WTC11 (cell line): ENCODE measurements at regions not wholly inside any gene's neighbourhood (a gene's known extent, or its start where the extent isn't known, plus 50 kb on each side); places are given as distances from the start of the nearest gene placed in this dataset.

Source experiments
- ATAC-seq: fragments of 200-7000 bp; cut with Tn5 transposase; 2 replicates; pipeline ENCODE4 v1.10.0; 2021; ENCODE audit warnings: mild to moderate bottlenecking, moderate library complexity
- CTCF ChIA-PET: fragments of 300-600 bp; sonication (Branson Sonifier 250); formaldehyde crosslinking; loops from one replicate; lab custom pipeline; 2021; ENCODE audit warnings: antibody characterized with exemption; lab: Charles Lee
- POLR2A ChIA-PET: fragments of 350-600 bp; sonication (Branson Sonifier 250); formaldehyde crosslinking; loops from one replicate; lab custom pipeline; 2021; ENCODE audit warnings: antibody characterized with exemption; lab: Charles Lee
- DNase-seq: peaks from one replicate; pipeline ENCODE4 v3.0.0; 2021; ENCODE audit warnings: low spot score
- H3K27ac Mint-ChIP-seq: 2 replicates; pipeline ENCODE4 v1.8.0; 2021; ENCODE audit warnings: mixed read lengths
- H3K27me3 Mint-ChIP-seq: 2 replicates; pipeline ENCODE4 v1.8.0; 2021; ENCODE audit warnings: low read depth, mild to moderate bottlenecking, moderate library complexity, mixed read lengths
- H3K36me3 Mint-ChIP-seq: 2 replicates; pipeline ENCODE4 v1.8.0; 2021; ENCODE audit warnings: mixed read lengths
- H3K4me1 Mint-ChIP-seq: 2 replicates; pipeline ENCODE4 v1.8.0; 2022; ENCODE audit warnings: mixed read lengths
- H3K4me3 Mint-ChIP-seq: 2 replicates; pipeline ENCODE4 v1.8.0; 2021; ENCODE audit warnings: mild to moderate bottlenecking, moderate library complexity, mixed read lengths
- H3K9me3 Mint-ChIP-seq: 2 replicates; pipeline ENCODE4 v1.8.0; 2021; ENCODE audit warnings: mixed read lengths
- FOXK1 ChIP-seq: sonication (generic); formaldehyde crosslinking; IDR thresholded peaks from 2 replicates; pipeline ENCODE4 v1.8.0; 2022; ENCODE audit warnings: mild to moderate bottlenecking, moderate library complexity, missing genetic modification reagents
- GRHL2 ChIP-seq: fragments of 250-450 bp; sonication (Bioruptor Pico); IDR thresholded peaks from 2 replicates; pipeline ENCODE4 v1.8.0; 2022; ENCODE audit warnings: mild to moderate bottlenecking, moderate library complexity; ENCODE audit not compliant: insufficient replicate concordance, severe bottlenecking
- GTF2I ChIP-seq: fragments of 250-450 bp; sonication (Bioruptor Pico); conservative IDR thresholded peaks from 2 replicates; pipeline ENCODE4 v1.4.0; 2021; ENCODE audit warnings: mild to moderate bottlenecking
- KAT7 ChIP-seq: sonication (generic); formaldehyde crosslinking; IDR thresholded peaks from 2 replicates; pipeline ENCODE4 v1.8.1; 2023; ENCODE audit warnings: missing genetic modification reagents, mild to moderate bottlenecking, borderline replicate concordance
- MXD4 ChIP-seq: fragments of 250-450 bp; sonication (Bioruptor Pico); IDR thresholded peaks from 2 replicates; pipeline ENCODE4 v1.8.0; 2021; ENCODE audit warnings: mild to moderate bottlenecking, moderate library complexity, borderline replicate concordance
- NFYB ChIP-seq: sonication (generic); formaldehyde crosslinking; conservative IDR thresholded peaks from 2 replicates; pipeline ENCODE4 v1.8.0; 2022; ENCODE audit warnings: low read depth, missing genetic modification reagents
- NR3C1 ChIP-seq: sonication (generic); formaldehyde crosslinking; conservative IDR thresholded peaks from 2 replicates; pipeline ENCODE4 v1.8.1; 2023; ENCODE audit warnings: low read depth, mild to moderate bottlenecking, missing genetic modification reagents
- PRRX2 ChIP-seq: fragments of 250-450 bp; sonication (Bioruptor Pico); IDR thresholded peaks from 2 replicates; pipeline ENCODE4 v1.8.0; 2021; ENCODE audit warnings: mild to moderate bottlenecking
- SMAD3 ChIP-seq: sonication (generic); formaldehyde crosslinking; IDR thresholded peaks from 2 replicates; pipeline ENCODE4 v1.8.0; 2022; ENCODE audit warnings: missing genetic modification reagents, mild to moderate bottlenecking, borderline replicate concordance
- TCF7 ChIP-seq: sonication (generic); formaldehyde crosslinking; IDR thresholded peaks from 2 replicates; pipeline ENCODE4 v1.8.0; 2022; ENCODE audit warnings: mild to moderate bottlenecking, low read depth, missing genetic modification reagents, moderate library complexity
- ZBTB21 ChIP-seq: sonication (generic); formaldehyde crosslinking; IDR thresholded peaks from 2 replicates; pipeline ENCODE4 v1.8.1; 2023; ENCODE audit warnings: mild to moderate bottlenecking, missing genetic modification reagents, borderline replicate concordance
- ZNF263 ChIP-seq: sonication (generic); formaldehyde crosslinking; IDR thresholded peaks from 2 replicates; pipeline ENCODE4 v1.8.1; 2022; ENCODE audit warnings: low read depth, mild to moderate bottlenecking, moderate library complexity, missing genetic modification reagents
- ZNF416 ChIP-seq: fragments of 250-450 bp; sonication (Bioruptor Pico); IDR thresholded peaks from 2 replicates; pipeline ENCODE4 v1.9.0; 2021; ENCODE audit warnings: mild to moderate bottlenecking, inconsistent platforms
- TF ChIP-seq, protein P1 (sequence below): sonication (generic); formaldehyde crosslinking; IDR thresholded peaks from 2 replicates; pipeline ENCODE4 v1.8.1; 2023; ENCODE audit warnings: mild to moderate bottlenecking, missing genetic modification reagents, moderate library complexity
- TF ChIP-seq, protein P2 (sequence below): fragments of 250-450 bp; sonication (Bioruptor Pico); IDR thresholded peaks from 2 replicates; pipeline ENCODE4 v1.9.0; 2021; ENCODE audit warnings: mild to moderate bottlenecking
- TF ChIP-seq, protein P3 (sequence below): sonication (generic); formaldehyde crosslinking; IDR thresholded peaks from 2 replicates; pipeline ENCODE4 v1.8.0; 2022; ENCODE audit warnings: mild to moderate bottlenecking, missing genetic modification reagents
- TF ChIP-seq, protein P4 (sequence below): sonication (generic); formaldehyde crosslinking; IDR thresholded peaks from 2 replicates; pipeline ENCODE4 v1.8.1; 2023; ENCODE audit warnings: mild to moderate bottlenecking, moderate library complexity, missing genetic modification reagents
- TF ChIP-seq, protein P5 (sequence below): sonication (generic); formaldehyde crosslinking; IDR thresholded peaks from 2 replicates; pipeline ENCODE4 v1.8.1; 2023; ENCODE audit warnings: mild to moderate bottlenecking, missing genetic modification reagents

DNA sequence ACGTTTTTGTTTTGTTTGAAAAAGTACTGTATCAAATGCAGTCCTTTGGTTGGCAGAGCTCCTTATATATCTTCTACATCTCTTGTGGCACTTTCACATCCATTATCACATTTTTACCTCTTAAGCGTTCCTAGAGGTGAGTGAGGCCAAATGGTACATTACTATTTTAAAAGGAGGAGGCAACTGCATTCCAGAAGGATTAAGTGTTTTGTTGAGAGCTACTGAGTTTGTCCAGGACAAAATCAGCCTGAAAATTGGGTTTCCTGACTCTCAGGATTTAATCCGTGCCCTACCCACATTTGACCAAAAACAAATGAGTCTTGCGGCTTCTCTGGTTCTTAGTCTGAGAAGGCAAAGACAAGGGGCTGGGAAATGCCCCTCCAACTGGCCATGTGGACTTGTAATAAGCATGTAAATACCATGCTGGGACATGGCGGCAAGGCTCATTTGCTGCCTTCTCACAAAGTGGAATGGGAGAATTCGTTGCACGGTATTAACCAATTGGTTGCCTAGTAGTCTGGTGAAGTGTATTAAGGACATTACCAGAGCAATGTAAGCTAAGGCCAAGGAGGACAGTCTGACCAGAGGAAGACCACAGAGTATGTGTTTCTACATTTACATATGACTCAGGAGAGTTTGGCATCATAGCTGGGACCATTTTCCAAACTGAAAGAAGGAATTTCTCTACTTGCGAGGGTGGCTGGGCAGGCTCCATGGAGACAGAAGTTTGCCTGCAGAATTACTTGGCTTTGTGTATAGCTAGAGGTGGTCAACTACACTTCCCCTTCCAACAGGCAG lies 175.8 kb upstream of the PLXNC1 start:
- Mint-ChIP-seq H3K9me3 (peaks cover 17% of the 10 kb centered on the region), H3K4me1 (no peaks in the 10 kb centered on the region), H3K27ac (no peak overlapping the region), H3K27me3 (no peaks in the 10 kb centered on the region), H3K36me3 (no peaks in the 10 kb centered on the region), H3K4me3 (no peak overlapping the region)
- TF ChIP-seq MXD4 (CRISPR knock-in tag) (no peak), NFYB (CRISPR knock-in tag) (no peak), KAT7 (CRISPR knock-in tag) (no peak), FOXK1 (no peak), GTF2I (CRISPR knock-in tag) (no peak), ZNF263 (CRISPR knock-in tag) (no peak)
- TF ChIP-seq, protein P1, sequence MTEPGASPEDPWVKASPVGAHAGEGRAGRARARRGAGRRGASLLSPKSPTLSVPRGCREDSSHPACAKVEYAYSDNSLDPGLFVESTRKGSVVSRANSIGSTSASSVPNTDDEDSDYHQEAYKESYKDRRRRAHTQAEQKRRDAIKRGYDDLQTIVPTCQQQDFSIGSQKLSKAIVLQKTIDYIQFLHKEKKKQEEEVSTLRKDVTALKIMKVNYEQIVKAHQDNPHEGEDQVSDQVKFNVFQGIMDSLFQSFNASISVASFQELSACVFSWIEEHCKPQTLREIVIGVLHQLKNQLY (CRISPR knock-in tag), result no peak
- DNase-seq, result no peak
- POLR2A ChIA-PET, result no interaction called here
- ATAC-seq, result no peak
- CTCF ChIA-PET, result interaction anchor here (0.8 to 1.5 kb wide), 3 partner anchors 10 to 403 kb away, joined by 3 to 5 read pairs (median 3); no protein-coding TSS in a partner anchor

DNA sequence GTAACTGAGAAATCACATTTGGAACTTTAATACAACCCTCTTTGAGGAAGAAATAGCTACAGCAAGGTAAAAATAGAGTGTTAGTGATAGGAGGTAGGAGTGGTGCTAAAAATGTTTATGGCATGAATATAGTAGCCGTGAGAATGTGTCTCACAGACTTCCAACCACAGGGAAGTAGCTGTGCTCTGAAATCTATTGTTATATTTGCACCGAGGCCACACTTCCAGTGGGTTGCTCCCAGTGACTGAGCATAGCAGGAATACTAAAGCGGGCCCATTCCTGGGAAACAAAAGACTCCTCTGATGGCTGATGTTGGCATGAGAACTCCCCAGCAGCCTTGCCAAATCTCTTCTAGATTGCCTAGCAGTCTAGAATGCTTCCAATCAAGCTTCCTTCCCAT lies 174.1 kb upstream of the PLXNC1 start:
- CTCF ChIA-PET, result interaction anchor here (2.3 kb wide), 1 partner anchor 127 kb away, joined by 9 read pairs; no protein-coding TSS in a partner anchor
- H3K27ac Mint-ChIP-seq, result no peak overlapping the region
- POLR2A ChIA-PET, result no interaction called here

DNA sequence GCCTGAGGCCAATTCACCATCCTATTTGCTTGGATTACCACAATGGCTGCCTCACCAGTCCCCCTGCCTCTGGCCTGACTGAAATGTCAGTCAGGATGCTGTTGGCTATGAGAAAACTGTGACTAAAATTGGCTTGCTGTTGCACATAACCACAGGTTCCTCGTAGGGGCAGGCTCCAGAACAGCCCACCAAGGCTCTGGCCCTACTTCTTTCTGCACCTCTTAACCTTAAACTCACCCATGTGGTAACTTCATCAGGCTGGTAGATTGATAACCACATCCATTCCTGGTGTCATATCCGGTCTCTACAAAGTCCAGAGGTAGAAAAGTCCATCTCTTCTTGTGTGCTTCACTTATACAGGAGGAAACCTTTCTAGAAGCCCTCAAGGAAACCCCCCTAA lies 172.4 kb upstream of the PLXNC1 start:
- Mint-ChIP-seq H3K27ac (no peak overlapping the region), H3K36me3 (no peaks in the 10 kb centered on the region), H3K9me3 (peaks cover 13% of the 10 kb centered on the region), H3K27me3 (no peaks in the 10 kb centered on the region), H3K4me3 (no peak overlapping the region), H3K4me1 (no peaks in the 10 kb centered on the region)
- POLR2A ChIA-PET, result no interaction called here
- no peak for ATAC-seq
- no peak for DNase-seq
- TF ChIP-seq, protein P2, sequence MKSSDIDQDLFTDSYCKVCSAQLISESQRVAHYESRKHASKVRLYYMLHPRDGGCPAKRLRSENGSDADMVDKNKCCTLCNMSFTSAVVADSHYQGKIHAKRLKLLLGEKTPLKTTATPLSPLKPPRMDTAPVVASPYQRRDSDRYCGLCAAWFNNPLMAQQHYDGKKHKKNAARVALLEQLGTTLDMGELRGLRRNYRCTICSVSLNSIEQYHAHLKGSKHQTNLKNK (CRISPR knock-in tag), result no peak
- TF ChIP-seq, protein P3, sequence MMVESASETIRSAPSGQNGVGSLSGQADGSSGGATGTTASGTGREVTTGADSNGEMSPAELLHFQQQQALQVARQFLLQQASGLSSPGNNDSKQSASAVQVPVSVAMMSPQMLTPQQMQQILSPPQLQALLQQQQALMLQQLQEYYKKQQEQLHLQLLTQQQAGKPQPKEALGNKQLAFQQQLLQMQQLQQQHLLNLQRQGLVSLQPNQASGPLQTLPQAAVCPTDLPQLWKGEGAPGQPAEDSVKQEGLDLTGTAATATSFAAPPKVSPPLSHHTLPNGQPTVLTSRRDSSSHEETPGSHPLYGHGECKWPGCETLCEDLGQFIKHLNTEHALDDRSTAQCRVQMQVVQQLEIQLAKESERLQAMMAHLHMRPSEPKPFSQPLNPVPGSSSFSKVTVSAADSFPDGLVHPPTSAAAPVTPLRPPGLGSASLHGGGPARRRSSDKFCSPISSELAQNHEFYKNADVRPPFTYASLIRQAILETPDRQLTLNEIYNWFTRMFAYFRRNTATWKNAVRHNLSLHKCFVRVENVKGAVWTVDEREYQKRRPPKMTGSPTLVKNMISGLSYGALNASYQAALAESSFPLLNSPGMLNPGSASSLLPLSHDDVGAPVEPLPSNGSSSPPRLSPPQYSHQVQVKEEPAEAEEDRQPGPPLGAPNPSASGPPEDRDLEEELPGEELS (CRISPR knock-in tag), result no peak
- TF ChIP-seq KAT7 (CRISPR knock-in tag), result no peak
- TF ChIP-seq, protein P4, sequence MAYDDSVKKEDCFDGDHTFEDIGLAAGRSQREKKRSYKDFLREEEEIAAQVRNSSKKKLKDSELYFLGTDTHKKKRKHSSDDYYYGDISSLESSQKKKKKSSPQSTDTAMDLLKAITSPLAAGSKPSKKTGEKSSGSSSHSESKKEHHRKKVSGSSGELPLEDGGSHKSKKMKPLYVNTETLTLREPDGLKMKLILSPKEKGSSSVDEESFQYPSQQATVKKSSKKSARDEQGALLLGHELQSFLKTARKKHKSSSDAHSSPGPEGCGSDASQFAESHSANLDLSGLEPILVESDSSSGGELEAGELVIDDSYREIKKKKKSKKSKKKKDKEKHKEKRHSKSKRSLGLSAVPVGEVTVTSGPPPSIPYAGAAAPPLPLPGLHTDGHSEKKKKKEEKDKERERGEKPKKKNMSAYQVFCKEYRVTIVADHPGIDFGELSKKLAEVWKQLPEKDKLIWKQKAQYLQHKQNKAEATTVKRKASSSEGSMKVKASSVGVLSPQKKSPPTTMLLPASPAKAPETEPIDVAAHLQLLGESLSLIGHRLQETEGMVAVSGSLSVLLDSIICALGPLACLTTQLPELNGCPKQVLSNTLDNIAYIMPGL (CRISPR knock-in tag), result no peak
- no peak for TF ChIP-seq PRRX2
- TF ChIP-seq, protein P5, sequence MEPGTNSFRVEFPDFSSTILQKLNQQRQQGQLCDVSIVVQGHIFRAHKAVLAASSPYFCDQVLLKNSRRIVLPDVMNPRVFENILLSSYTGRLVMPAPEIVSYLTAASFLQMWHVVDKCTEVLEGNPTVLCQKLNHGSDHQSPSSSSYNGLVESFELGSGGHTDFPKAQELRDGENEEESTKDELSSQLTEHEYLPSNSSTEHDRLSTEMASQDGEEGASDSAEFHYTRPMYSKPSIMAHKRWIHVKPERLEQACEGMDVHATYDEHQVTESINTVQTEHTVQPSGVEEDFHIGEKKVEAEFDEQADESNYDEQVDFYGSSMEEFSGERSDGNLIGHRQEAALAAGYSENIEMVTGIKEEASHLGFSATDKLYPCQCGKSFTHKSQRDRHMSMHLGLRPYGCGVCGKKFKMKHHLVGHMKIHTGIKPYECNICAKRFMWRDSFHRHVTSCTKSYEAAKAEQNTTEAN (CRISPR knock-in tag), result no peak
- no peak for TF ChIP-seq TCF7 (CRISPR knock-in tag)
- TF ChIP-seq NR3C1 (CRISPR knock-in tag), result no peak
- TF ChIP-seq ZBTB21 (CRISPR knock-in tag), result no peak
- no peak for TF ChIP-seq SMAD3 (CRISPR knock-in tag)
- TF ChIP-seq ZNF416 (CRISPR knock-in tag), result no peak
- CTCF ChIA-PET, result no interaction called here

More for the DNA sequence above, 174.1 kb upstream of the PLXNC1 start:
- ATAC-seq (no peak), DNase-seq (no peak)
- H3K4me1 Mint-ChIP-seq, result no peaks in the 10 kb centered on the region
- H3K4me3 Mint-ChIP-seq, result no peak overlapping the region
- no peak for TF ChIP-seq GRHL2
- no peaks in the 10 kb centered on the region for H3K36me3 Mint-ChIP-seq
- no peaks in the 10 kb centered on the region for H3K27me3 Mint-ChIP-seq
- H3K9me3 Mint-ChIP-seq, result peaks cover 17% of the 10 kb centered on the region
